Ovary (tissue), 7 donors: ENCODE measurements at regions not wholly inside any gene's neighbourhood (a gene's known extent, or its start where the extent isn't known, plus 50 kb on each side); places are given as distances from the start of the nearest gene placed in this dataset.

ENCODE experiments used
- DNase-seq, 5 donors: peaks; one replicate each; pipeline ENCODE4 v3.0.0-alpha.2; 2019 to 2020
- H3K27ac ChIP-seq, 2 donors: fragments of 200-600 bp; one replicate each; pipeline versions ENCODE4 v1.5.1 to v1.8.0; 2019 to 2022
- H3K27me3 ChIP-seq: fragments of 200-600 bp; one replicate; pipeline ENCODE4 v1.8.0; 2022
- H3K36me3 ChIP-seq: fragments of 200-600 bp; sonication (generic); one replicate; pipeline ENCODE4 v1.5.1; 2019
- H3K4me1 ChIP-seq: one replicate; pipeline ENCODE4 v1.8.1; 2013; ENCODE audit warnings: mild to moderate bottlenecking, moderate library complexity; ENCODE audit not compliant: insufficient read depth
- H3K4me3 ChIP-seq: fragments of 200-600 bp; sonication (generic); one replicate; pipeline ENCODE4 v1.5.1; 2017
- H3K9me3 ChIP-seq, 2 donors: fragments of 200-600 bp in 1 of 2; sonication (generic) in 1 of 2; one replicate each; pipeline versions ENCODE4 v1.5.1 to v1.8.1; 2013 to 2019; ENCODE audit warnings: mild to moderate bottlenecking in 1 of 2, moderate library complexity in 1 of 2
- CTCF ChIP-seq, 3 donors: fragments of 450-650 bp in 2 of 3; fragments of 200-600 bp in 1 of 3; IDR thresholded peaks; one replicate each; pipeline versions ENCODE4 v1.5.1 to v1.8.0; 2016 to 2022; ENCODE audit warnings: antibody characterized with exemption in 3 of 3, mild to moderate bottlenecking in 1 of 3
- EP300 ChIP-seq: sonication (generic); formaldehyde crosslinking; IDR thresholded peaks from one replicate; pipeline ENCODE4 v1.6.1; 2017; ENCODE audit warnings: antibody characterized with exemption
- POLR2A ChIP-seq: fragments of 450-650 bp; IDR thresholded peaks from one replicate; pipeline ENCODE4 v1.6.1; 2017; ENCODE audit warnings: antibody characterized with exemption, mild to moderate bottlenecking, moderate library complexity
- WGBS, 3 donors: extraction: QIAGEN DNeasy Blood & Tissue Kit in 1 of 3; methylation state at CpG; one replicate each; pipeline versions ENCODE4 v1.1.5 to v1.1.7; 2013 to 2017; 5-methylcytosine and 5-hydroxymethylcytosine counted together
- intact Hi-C, 4 donors: fragments of 100-400 bp; cut with DNase I; formaldehyde crosslinking; loops; one replicate each; pipeline versions ENCODE4 v1.11.0 to v1.15.1; 2022 to 2023
- donor health status: DM: no; HTN: no; CAD: no; lungs with moderate emphysema.
- donor health status: DM: no; HTN: no; CAD: no.
- donor health status: Bipolar disorder and iron deficiency.
- donor health status: DM: no; HTN: no; CAD: no.
- donor health status: DM: yes; HTN: yes; CAD: no.

DNA sequence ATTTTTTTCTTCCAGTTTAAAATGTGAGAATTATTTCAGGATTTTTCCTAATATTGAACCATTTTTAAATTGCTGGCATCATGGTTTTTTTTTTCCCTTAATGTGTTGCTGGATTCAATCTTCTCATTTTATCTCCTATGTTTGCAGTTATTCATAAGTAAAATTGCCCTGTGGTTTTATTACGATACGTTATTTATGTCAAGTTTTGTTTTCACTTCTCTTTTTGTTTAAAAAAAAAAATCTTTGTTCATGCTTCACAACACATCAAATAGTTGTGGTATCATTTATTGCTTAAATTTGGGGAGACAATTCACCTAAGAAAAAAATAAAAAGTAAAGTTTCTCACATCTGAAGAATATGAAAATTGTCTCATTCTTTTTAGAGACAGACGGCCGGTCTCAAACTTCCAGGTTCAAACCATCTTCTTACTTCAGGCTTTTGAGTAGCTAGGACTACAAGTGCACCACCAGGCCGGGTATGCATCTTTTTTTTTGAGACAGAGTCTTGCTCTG, 239.3 kb upstream of the ID4 start:
- Histone ChIP-seq H3K9me3 (no peaks in the 10 kb centered on the region), H3K4me1 (no peaks in the 10 kb centered on the region), H3K4me3 (no peak overlapping the region), H3K36me3 (no peaks in the 10 kb centered on the region), H3K27ac (no peak overlapping the region), H3K27me3 (no peaks in the 10 kb centered on the region)
- intact Hi-C loops = no loop called here
- no peak for DNase-seq
- 76 to 88% (median 80%) methylated on average over 5 of the region's 5 CpGs for WGBS, 3 donors
- TF ChIP-seq CTCF (IDR thresholded peaks at IDR 0.05) = no peak
- TF ChIP-seq EP300 = no peak
- TF ChIP-seq POLR2A = no peak

GRCh38 chr6:19599796-19600464, 237.2 kb upstream of the ID4 start:
- H3K4me3 ChIP-seq = no peak overlapping the region
- H3K4me1 ChIP-seq = no peaks in the 10 kb centered on the region
- TF ChIP-seq POLR2A = no peak
- WGBS, 3 donors = 73 to 75% (median 73%) methylated on average over 5 of the region's 5 CpGs
- H3K27ac ChIP-seq = no peak overlapping the region
- H3K27me3 ChIP-seq = no peaks in the 10 kb centered on the region
- no peak for DNase-seq
- H3K36me3 ChIP-seq = no peaks in the 10 kb centered on the region
- no peaks in the 10 kb centered on the region for H3K9me3 ChIP-seq
- intact Hi-C loops = no loop called here

GRCh38 chr6:19602434-19603013, 234.6 kb upstream of the ID4 start:
- 79 to 82% (median 80%) methylated on average over 2 of the region's 2 CpGs for WGBS, 3 donors
- no peaks in the 10 kb centered on the region for H3K4me1 ChIP-seq
- intact Hi-C loops = no loop called here
- no peaks in the 10 kb centered on the region for H3K27me3 ChIP-seq
- DNase-seq = no peak
- no peaks in the 10 kb centered on the region for H3K36me3 ChIP-seq
- H3K4me3 ChIP-seq = no peak overlapping the region
- H3K9me3 ChIP-seq = no peaks in the 10 kb centered on the region
- no peak overlapping the region for H3K27ac ChIP-seq
- TF ChIP-seq EP300 = no peak
- no peak for TF ChIP-seq POLR2A
- TF ChIP-seq CTCF (IDR thresholded peaks at IDR 0.05) = no peak

GRCh38 chr6:19603721-19604120, 233.4 kb upstream of the ID4 start:
- intact Hi-C loops = no loop called here
- H3K9me3 ChIP-seq = no peaks in the 10 kb centered on the region
- no peak for DNase-seq
- WGBS, 3 donors = 26 to 46% (median 29%) methylated on average over 1 of the region's 1 CpG
- H3K4me1 ChIP-seq = no peaks in the 10 kb centered on the region
- TF ChIP-seq EP300 (no peak), CTCF (IDR thresholded peaks at IDR 0.05) (no peak), POLR2A (no peak)
- H3K27ac ChIP-seq = no peak overlapping the region
- H3K4me3 ChIP-seq = no peak overlapping the region
- H3K27me3 ChIP-seq = no peaks in the 10 kb centered on the region
- no peaks in the 10 kb centered on the region for H3K36me3 ChIP-seq

DNA sequence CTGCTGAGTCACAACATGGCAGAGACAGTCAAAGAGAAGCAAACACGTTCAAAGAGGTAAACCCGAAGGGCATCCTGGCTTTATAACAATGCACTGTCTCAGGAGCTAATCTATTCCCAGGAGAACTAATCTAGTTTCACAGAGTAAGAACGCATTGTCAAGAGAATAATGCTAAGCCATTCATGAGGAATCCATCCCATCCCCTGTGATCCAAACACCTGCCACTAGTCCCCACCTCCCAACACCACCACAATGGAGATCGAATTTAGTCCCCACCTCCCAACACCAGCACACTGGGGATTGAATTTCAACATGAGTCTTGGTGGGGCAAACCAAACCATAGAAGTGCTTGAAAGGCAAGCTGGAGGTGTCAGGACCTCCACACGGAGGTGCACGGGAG, 231.5 kb upstream of the ID4 start:
- Histone ChIP-seq H3K36me3 (no peaks in the 10 kb centered on the region), H3K4me3 (no peak overlapping the region), H3K9me3 (no peaks in the 10 kb centered on the region), H3K27ac (no peak overlapping the region), H3K4me1 (no peaks in the 10 kb centered on the region), H3K27me3 (no peaks in the 10 kb centered on the region)
- 83 to 89% (median 86%) methylated on average over 6 of the region's 6 CpGs for WGBS, 3 donors
- intact Hi-C loops = no loop called here
- no peak for TF ChIP-seq CTCF (IDR thresholded peaks at IDR 0.05)
- no peak for TF ChIP-seq POLR2A
- no peak for TF ChIP-seq EP300
- no peak for DNase-seq
